Mucosa of descending colon (tissue), 3 donors: ENCODE measurements at regions not wholly inside any gene's neighbourhood (a gene's known extent, or its start where the extent isn't known, plus 50 kb on each side); places are given as distances from the start of the nearest gene placed in this dataset.
A peak's percentile ranks its signal among the peaks of the same experiment; 100 is the strongest.

Source experiments
- ATAC-seq: fragments of 200-7000 bp; cut with Tn5 transposase; one replicate; pipeline ENCODE4 v1.9.1; 2020; ENCODE audit warnings: mild to moderate bottlenecking, moderate library complexity
- DNase-seq, 3 donors: peaks; one replicate each; pipeline ENCODE4 v3.0.0-alpha.2; 2020
- H3K36me3 ChIP-seq: fragments of 200-600 bp; one replicate; pipeline ENCODE4 v1.8.0; 2021; ENCODE audit warnings: low read depth, mild to moderate bottlenecking
- H3K4me1 ChIP-seq: fragments of 200-600 bp; one replicate; pipeline ENCODE4 v1.8.0; 2021; ENCODE audit warnings: low read depth, mild to moderate bottlenecking
- H3K4me3 ChIP-seq: fragments of 200-600 bp; one replicate; pipeline ENCODE4 v1.8.0; 2021; ENCODE audit warnings: mild to moderate bottlenecking
- H3K9me3 ChIP-seq: fragments of 200-600 bp; one replicate; pipeline ENCODE4 v1.8.0; 2021; ENCODE audit warnings: mild to moderate bottlenecking
- intact Hi-C, 2 donors: fragments of 100-400 bp; cut with DNase I in 1 of 2; cut with micrococcal nuclease in 1 of 2; formaldehyde crosslinking; loops; one replicate each; pipeline versions ENCODE4 v1.11.0 to v1.11.1; 2022; cut with DNase I, micrococcal nuclease
- TF ChIP-seq, protein P1 (sequence below): fragments of 200-600 bp; IDR thresholded peaks from one replicate; pipeline ENCODE4 v1.8.0; 2022; ENCODE audit warnings: antibody characterized with exemption, mild to moderate bottlenecking
- donor health status: DM: no; HTN: no; CAD: no; lungs with moderate emphysema.
- donor health status: DM: no; HTN: no; CAD: no.
- donor health status: DM: no; HTN: yes; CAD: no.

DNA sequence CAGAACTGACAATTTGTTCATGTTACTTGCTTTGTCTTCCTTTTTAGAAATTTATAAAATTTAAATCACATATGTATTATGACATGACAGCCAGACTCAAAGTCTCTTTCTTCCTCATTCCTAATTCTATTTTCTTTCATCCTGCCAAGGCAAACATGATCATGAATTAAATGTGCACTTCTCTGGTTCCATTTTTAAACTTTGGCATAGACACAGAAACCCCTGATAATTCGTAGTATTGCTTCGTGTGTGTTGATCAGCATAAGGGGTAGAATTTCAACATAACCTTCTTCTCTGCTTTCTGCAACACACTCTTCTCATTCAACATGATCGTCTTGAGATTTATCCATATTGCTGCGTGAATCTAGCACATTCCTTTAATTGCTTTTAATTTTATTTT, 156.5 kb downstream of the AIPL1 start:
- TF ChIP-seq, protein P1, sequence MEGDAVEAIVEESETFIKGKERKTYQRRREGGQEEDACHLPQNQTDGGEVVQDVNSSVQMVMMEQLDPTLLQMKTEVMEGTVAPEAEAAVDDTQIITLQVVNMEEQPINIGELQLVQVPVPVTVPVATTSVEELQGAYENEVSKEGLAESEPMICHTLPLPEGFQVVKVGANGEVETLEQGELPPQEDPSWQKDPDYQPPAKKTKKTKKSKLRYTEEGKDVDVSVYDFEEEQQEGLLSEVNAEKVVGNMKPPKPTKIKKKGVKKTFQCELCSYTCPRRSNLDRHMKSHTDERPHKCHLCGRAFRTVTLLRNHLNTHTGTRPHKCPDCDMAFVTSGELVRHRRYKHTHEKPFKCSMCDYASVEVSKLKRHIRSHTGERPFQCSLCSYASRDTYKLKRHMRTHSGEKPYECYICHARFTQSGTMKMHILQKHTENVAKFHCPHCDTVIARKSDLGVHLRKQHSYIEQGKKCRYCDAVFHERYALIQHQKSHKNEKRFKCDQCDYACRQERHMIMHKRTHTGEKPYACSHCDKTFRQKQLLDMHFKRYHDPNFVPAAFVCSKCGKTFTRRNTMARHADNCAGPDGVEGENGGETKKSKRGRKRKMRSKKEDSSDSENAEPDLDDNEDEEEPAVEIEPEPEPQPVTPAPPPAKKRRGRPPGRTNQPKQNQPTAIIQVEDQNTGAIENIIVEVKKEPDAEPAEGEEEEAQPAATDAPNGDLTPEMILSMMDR: no peak
- no peak for ATAC-seq
- Histone ChIP-seq H3K4me1 (no peaks in the 10 kb centered on the region), H3K36me3 (no peaks in the 10 kb centered on the region), H3K9me3 (no peaks in the 10 kb centered on the region), H3K4me3 (no peak overlapping the region)
- intact Hi-C loops: no loop called here
- DNase-seq: no peak

DNA sequence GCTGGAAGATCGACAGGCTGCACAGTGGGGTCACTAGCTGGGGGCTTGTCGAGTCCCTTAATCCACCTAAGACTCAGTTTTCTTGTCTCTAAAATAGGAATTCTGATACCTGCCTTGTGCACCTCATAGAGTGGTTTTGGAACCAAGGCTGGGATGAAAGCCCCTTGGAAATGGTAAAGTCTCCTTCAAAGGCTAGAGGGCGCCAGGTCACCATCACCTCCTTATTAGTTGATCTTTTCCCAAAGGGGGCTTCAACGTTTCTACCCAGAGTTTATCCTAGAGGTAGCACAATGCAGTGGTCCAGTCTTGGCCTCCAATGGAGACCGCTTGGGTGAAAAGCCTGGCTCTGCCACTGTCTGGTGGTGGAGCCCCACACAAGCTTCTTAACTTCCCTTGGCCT, 158.2 kb downstream of the AIPL1 start:
- Histone ChIP-seq H3K36me3 (no peaks in the 10 kb centered on the region), H3K4me3 (no peak overlapping the region), H3K4me1 (no peaks in the 10 kb centered on the region), H3K9me3 (no peaks in the 10 kb centered on the region)
- intact Hi-C loops: no loop called here
- TF ChIP-seq, protein P1: no peak
- ATAC-seq (no peak), DNase-seq (no peak)

DNA sequence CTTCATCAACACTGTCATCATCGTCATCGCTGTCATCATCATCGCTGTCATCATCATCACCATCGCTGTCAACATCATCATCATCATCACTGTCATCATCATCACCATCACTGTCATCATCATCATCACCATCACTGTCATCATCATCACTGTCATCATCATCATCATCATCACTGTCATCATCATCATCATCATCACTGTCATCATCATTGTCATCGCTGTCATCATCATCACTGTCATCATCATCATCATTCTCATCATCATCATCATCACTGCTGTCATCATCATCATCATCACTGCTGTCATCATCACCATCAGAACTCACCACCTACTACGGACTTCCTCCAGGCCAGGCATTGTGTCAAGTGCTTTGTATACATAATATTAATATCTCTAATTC, 160.6 kb downstream of the AIPL1 start:
- Histone ChIP-seq H3K4me3 (no peak overlapping the region), H3K9me3 (no peaks in the 10 kb centered on the region), H3K4me1 (no peaks in the 10 kb centered on the region), H3K36me3 (no peaks in the 10 kb centered on the region)
- DNase-seq (no peak), ATAC-seq (no peak)
- intact Hi-C loops: no loop called here
- TF ChIP-seq, protein P1: no peak

- intact Hi-C loops: no loop called here
- ATAC-seq: no peak
Measured at GRCh38 chr17:6269478-6269877, 165.4 kb downstream of the AIPL1 start.

GRCh38 chr17:6261466-6261865, 173.5 kb downstream of the AIPL1 start:
- Histone ChIP-seq H3K4me3 (no peak overlapping the region), H3K9me3 (no peaks in the 10 kb centered on the region), H3K36me3 (no peaks in the 10 kb centered on the region), H3K4me1 (no peaks in the 10 kb centered on the region)
- intact Hi-C loops: no loop called here
- TF ChIP-seq, protein P1: no peak
- DNase-seq (no peak), ATAC-seq (no peak)

More at GRCh38 chr17:6269478-6269877, 165.4 kb downstream of the AIPL1 start:
- Histone ChIP-seq H3K4me3 (no peak overlapping the region), H3K36me3 (no peaks in the 10 kb centered on the region), H3K4me1 (no peaks in the 10 kb centered on the region), H3K9me3 (no peaks in the 10 kb centered on the region)
- peak in 2 of 3 donors; percentile 51 to 65 for DNase-seq
- TF ChIP-seq, protein P1: no peak

- TF ChIP-seq, protein P1: no peak
- Histone ChIP-seq H3K4me1 (no peaks in the 10 kb centered on the region), H3K9me3 (no peaks in the 10 kb centered on the region), H3K4me3 (no peak overlapping the region), H3K36me3 (no peaks in the 10 kb centered on the region)
- DNase-seq (no peak), ATAC-seq (no peak)
- intact Hi-C loops: no loop called here
Measured at GRCh38 chr17:6259899-6260298, 175.0 kb downstream of the AIPL1 start.
